Spleen (tissue), 7 donors: ENCODE measurements at regions not wholly inside any gene's neighbourhood (a gene's known extent, or its start where the extent isn't known, plus 50 kb on each side); places are given as distances from the start of the nearest gene placed in this dataset.

Experiments used
- CTCF ChIP-seq, 11 experiments: fragments of 200-600 bp in 7 of 11; fragments of 450-650 bp in 4 of 11; sonication (generic) in 4 of 11; IDR thresholded peaks in 8 of 11; conservative IDR thresholded peaks in 3 of 11; 1 replicate in 7 of 11; 2 replicates in 4 of 11; pipeline versions ENCODE4 v1.4.0 to v1.8.0; 2016 to 2021; ENCODE audit warnings: antibody characterized with exemption in 11 of 11, inconsistent platforms in 4 of 11, mild to moderate bottlenecking in 1 of 11
- POLR2A ChIP-seq, 3 donors: fragments of 450-650 bp; IDR thresholded peaks; one replicate each; pipeline ENCODE4 v1.5.1; 2017; ENCODE audit warnings: antibody characterized with exemption in 3 of 3, mild to moderate bottlenecking in 1 of 3
- donor health status: DM: no; HTN: no; CAD: no; lungs with moderate emphysema.
- donor health status: DM: no; HTN: no; CAD: no.
- donor health status: DM: no; HTN: no; CAD: no.

- TF ChIP-seq POLR2A (IDR thresholded peaks at IDR 0.05), result no peak
- TF ChIP-seq CTCF (IDR thresholded peaks at IDR 0.05 in 8 of 11, conservative IDR thresholded peaks at IDR 0.05 in 3 of 11), result no peak
These were observed 98.6 kb upstream of the HDAC9 start for GRCh38 chr7:18396953-18397352.
